ENCODE measurements at regions not wholly inside any gene's neighbourhood (a gene's known extent, or its start where the extent isn't known, plus 50 kb on each side); places are given as distances from the start of the nearest gene placed in this dataset.

DNA sequence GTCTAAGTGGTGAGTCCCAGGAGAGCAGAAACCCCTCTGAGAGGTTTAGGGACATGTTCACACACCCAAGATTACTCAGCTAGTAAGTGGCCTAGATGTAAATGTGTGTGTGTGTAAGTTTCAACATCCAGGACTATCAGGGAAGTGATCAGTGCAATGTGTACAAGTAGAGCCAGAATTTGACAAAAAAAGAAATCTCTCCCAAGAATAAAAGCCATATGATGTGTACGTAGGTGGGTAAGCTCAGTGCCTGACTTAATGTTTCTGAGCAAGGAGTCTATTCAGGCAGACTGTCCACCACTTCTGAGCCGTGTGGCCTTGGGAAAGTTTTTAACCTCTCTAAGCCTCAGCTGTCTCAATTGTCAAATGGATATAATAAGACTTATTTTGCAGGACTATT is 133.8 kb upstream of the NAV2 start:
- TF ChIP-seq CTCF (IDR thresholded peaks at IDR 0.05), result no peak
- TF ChIP-seq POLR2AphosphoS5 (IDR thresholded peaks at IDR 0.05), result no peak
- TF ChIP-seq POLR2A (IDR thresholded peaks at IDR 0.05), result no peak
- no peak for TF ChIP-seq EP300 (IDR thresholded peaks at IDR 0.05)

All from gastroesophageal sphincter (tissue), 3 donors.